Adrenal gland (tissue), 5 donors: ENCODE measurements at regions not wholly inside any gene's neighbourhood (a gene's known extent, or its start where the extent isn't known, plus 50 kb on each side); places are given as distances from the start of the nearest gene placed in this dataset.

Experiments
- POLR2A ChIP-seq, 2 donors: fragments of 450-650 bp; IDR thresholded peaks; one replicate each; pipeline ENCODE4 v1.6.1; 2017; ENCODE audit warnings: antibody characterized with exemption in 2 of 2, mild to moderate bottlenecking in 2 of 2, moderate library complexity in 1 of 2
- TF ChIP-seq, protein P1 (sequence below), 6 experiments: fragments of 450-650 bp in 4 of 6; fragments of 200-600 bp in 2 of 6; sonication (generic) in 1 of 6; IDR thresholded peaks; 1 replicate in 5 of 6; 2 replicates in 1 of 6; pipeline versions ENCODE4 v1.5.1 to v1.8.0; 2016 to 2021; ENCODE audit warnings: antibody characterized with exemption in 6 of 6, mild to moderate bottlenecking in 2 of 6, moderate library complexity in 1 of 6
- donor health status: DM: no; HTN: no; CAD: no.

- TF ChIP-seq, protein P1, sequence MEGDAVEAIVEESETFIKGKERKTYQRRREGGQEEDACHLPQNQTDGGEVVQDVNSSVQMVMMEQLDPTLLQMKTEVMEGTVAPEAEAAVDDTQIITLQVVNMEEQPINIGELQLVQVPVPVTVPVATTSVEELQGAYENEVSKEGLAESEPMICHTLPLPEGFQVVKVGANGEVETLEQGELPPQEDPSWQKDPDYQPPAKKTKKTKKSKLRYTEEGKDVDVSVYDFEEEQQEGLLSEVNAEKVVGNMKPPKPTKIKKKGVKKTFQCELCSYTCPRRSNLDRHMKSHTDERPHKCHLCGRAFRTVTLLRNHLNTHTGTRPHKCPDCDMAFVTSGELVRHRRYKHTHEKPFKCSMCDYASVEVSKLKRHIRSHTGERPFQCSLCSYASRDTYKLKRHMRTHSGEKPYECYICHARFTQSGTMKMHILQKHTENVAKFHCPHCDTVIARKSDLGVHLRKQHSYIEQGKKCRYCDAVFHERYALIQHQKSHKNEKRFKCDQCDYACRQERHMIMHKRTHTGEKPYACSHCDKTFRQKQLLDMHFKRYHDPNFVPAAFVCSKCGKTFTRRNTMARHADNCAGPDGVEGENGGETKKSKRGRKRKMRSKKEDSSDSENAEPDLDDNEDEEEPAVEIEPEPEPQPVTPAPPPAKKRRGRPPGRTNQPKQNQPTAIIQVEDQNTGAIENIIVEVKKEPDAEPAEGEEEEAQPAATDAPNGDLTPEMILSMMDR (IDR thresholded peaks at IDR 0.05), result no peak
- no peak for TF ChIP-seq POLR2A (IDR thresholded peaks at IDR 0.05)
These were observed 219.1 kb downstream of the PHLDA1 start for GRCh38 chr12:75812271-75813018.
